H1 (cell line): ENCODE measurements at regions not wholly inside any gene's neighbourhood (a gene's known extent, or its start where the extent isn't known, plus 50 kb on each side); places are given as distances from the start of the nearest gene placed in this dataset.

Experiments used
- CREB1 ChIP-seq: IDR thresholded peaks from 2 replicates; pipeline ENCODE4 v1.6.1; 2012; ENCODE audit warnings: inconsistent platforms
- HDAC2 ChIP-seq, 2 experiments: fragments of 300-600 bp in 1 of 2; sonication (generic) in 1 of 2; IDR thresholded peaks; 2 replicates each; pipeline ENCODE4 v1.6.1; 2011 to 2012; ENCODE audit warnings: low read depth in 2 of 2, low read length in 2 of 2, mild to moderate bottlenecking in 2 of 2, moderate library complexity in 2 of 2, borderline replicate concordance in 1 of 2, inconsistent platforms in 1 of 2
- JUN ChIP-seq: IDR thresholded peaks from 2 replicates; pipeline ENCODE4 v1.6.1; 2011; ENCODE audit warnings: low read depth, mild to moderate bottlenecking, improper control_type of control experiment, low read length
- POLR2AphosphoS5 ChIP-seq: IDR thresholded peaks from 2 replicates; pipeline ENCODE4 v1.6.1; 2011; ENCODE audit warnings: low read depth, low read length
- RAD21 ChIP-seq, 2 experiments: IDR thresholded peaks in 1 of 2; conservative IDR thresholded peaks in 1 of 2; 2 replicates each; pipeline ENCODE4 v1.6.1; 2011; ENCODE audit warnings: low read depth in 2 of 2, low read length in 2 of 2, improper control_type of control experiment in 1 of 2, inconsistent platforms in 1 of 2, mild to moderate bottlenecking in 1 of 2, moderate library complexity in 1 of 2
- TF ChIP-seq, protein P1 (sequence below), 3 experiments: IDR thresholded peaks; 1 replicate in 2 of 3; 2 replicates in 1 of 3; pipeline versions ENCODE4 v1.5.1 to v1.6.1; 2011; ENCODE audit warnings: low read length in 3 of 3, mild to moderate bottlenecking in 3 of 3, inconsistent platforms in 2 of 3, low read depth in 1 of 3, moderate library complexity in 1 of 3; ENCODE audit not compliant: insufficient read depth in 1 of 3; ENCODE audit errors: control extremely low read depth in 1 of 3
- TF ChIP-seq, protein P2 (sequence below): IDR thresholded peaks from 2 replicates; pipeline ENCODE4 v1.6.1; 2011; ENCODE audit warnings: low read depth, mild to moderate bottlenecking, low read length; ENCODE audit not compliant: insufficient read depth

DNA sequence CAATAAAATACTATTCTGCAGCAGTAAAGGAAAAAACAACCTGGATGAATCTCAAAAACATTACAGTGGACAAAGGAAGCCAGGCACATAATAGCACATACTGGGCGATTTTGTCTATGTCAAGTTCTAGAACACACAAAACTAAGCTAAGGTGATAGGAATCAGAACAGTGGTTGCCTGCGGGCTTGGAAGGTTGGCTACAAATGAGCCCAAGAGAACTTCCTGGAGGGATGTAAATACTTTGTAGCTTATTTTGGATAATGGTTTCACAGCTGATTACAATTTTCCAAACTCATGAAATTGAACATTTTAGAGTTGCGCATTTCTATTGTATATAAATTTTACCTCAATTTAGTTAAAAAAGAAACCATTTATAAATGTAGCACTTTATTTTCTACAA is 67.6 kb upstream of the CES5A start:
- no peak for TF ChIP-seq POLR2AphosphoS5
- TF ChIP-seq CREB1, result no peak
- TF ChIP-seq, protein P1, sequence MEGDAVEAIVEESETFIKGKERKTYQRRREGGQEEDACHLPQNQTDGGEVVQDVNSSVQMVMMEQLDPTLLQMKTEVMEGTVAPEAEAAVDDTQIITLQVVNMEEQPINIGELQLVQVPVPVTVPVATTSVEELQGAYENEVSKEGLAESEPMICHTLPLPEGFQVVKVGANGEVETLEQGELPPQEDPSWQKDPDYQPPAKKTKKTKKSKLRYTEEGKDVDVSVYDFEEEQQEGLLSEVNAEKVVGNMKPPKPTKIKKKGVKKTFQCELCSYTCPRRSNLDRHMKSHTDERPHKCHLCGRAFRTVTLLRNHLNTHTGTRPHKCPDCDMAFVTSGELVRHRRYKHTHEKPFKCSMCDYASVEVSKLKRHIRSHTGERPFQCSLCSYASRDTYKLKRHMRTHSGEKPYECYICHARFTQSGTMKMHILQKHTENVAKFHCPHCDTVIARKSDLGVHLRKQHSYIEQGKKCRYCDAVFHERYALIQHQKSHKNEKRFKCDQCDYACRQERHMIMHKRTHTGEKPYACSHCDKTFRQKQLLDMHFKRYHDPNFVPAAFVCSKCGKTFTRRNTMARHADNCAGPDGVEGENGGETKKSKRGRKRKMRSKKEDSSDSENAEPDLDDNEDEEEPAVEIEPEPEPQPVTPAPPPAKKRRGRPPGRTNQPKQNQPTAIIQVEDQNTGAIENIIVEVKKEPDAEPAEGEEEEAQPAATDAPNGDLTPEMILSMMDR (IDR thresholded peaks at IDR 0.05; ENCODE audit: control extremely low read depth in 1 of 3, insufficient read depth in 1 of 3, low read depth in 1 of 3, low read length in 3 of 3), result no peak
- TF ChIP-seq HDAC2 (IDR thresholded peaks at IDR 0.05; ENCODE audit: borderline replicate concordance in 1 of 2, low read depth in 2 of 2, low read length in 2 of 2), result no peak
- no peak for TF ChIP-seq JUN
- TF ChIP-seq, protein P2, sequence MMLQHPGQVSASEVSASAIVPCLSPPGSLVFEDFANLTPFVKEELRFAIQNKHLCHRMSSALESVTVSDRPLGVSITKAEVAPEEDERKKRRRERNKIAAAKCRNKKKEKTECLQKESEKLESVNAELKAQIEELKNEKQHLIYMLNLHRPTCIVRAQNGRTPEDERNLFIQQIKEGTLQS, result no peak
- TF ChIP-seq RAD21 (IDR thresholded peaks at IDR 0.05 in 1 of 2, conservative IDR thresholded peaks at IDR 0.05 in 1 of 2; ENCODE audit: low read depth in 2 of 2, low read length in 2 of 2), result no peak
